MCF 10A (cell line): ENCODE measurements at regions not wholly inside any gene's neighbourhood (a gene's known extent, or its start where the extent isn't known, plus 50 kb on each side); places are given as distances from the start of the nearest gene placed in this dataset.

Experiments used
- BruUV-seq: library from RNA; stranded (reverse); fragments of 400-500 nt; replicated peaks from 2 replicates; lab custom pipeline; 2021; lab: Mats Ljungman, UMichigan
- CTCF ChIA-PET: fragments of 300-600 bp; sonication (Branson Sonifier 250); formaldehyde crosslinking; extraction: SDS; loops from one replicate; lab custom pipeline; 2021; ENCODE audit warnings: antibody characterized with exemption, inconsistent platforms; lab: Yijun Ruan, JAX
- POLR2A ChIA-PET: fragments of 300-600, 350-650 bp; sonication (Branson Sonifier 250); formaldehyde crosslinking; extraction: SDS; loops from one replicate; lab custom pipeline; 2020; ENCODE audit warnings: antibody characterized with exemption, inconsistent platforms; lab: Yijun Ruan, JAX
- DNase-seq: peaks from one replicate; pipeline ENCODE4 v3.0.0-alpha.2; 2018; ENCODE audit not compliant: unreplicated experiment
- H3K27ac Mint-ChIP-seq: one replicate; pipeline ENCODE4 v1.8.0; 2022; ENCODE audit warnings: mild to moderate bottlenecking, low read depth, mixed read lengths; ENCODE audit not compliant: unreplicated experiment
- H3K27me3 Mint-ChIP-seq: one replicate; pipeline ENCODE4 v1.8.0; 2022; ENCODE audit warnings: mixed read lengths; ENCODE audit not compliant: insufficient read depth, unreplicated experiment
- H3K36me3 Mint-ChIP-seq: one replicate; pipeline ENCODE4 v1.8.0; 2022; ENCODE audit warnings: mild to moderate bottlenecking, moderate library complexity, mixed read lengths; ENCODE audit not compliant: insufficient read depth, unreplicated experiment
- H3K4me1 Mint-ChIP-seq: one replicate; pipeline ENCODE4 v1.8.0; 2022; ENCODE audit warnings: mixed read lengths; ENCODE audit not compliant: insufficient read depth, unreplicated experiment
- H3K4me3 Mint-ChIP-seq: one replicate; pipeline ENCODE4 v1.8.0; 2022; ENCODE audit warnings: mild to moderate bottlenecking, moderate library complexity, mixed read lengths; ENCODE audit not compliant: unreplicated experiment
- H3K9me3 Mint-ChIP-seq: one replicate; pipeline ENCODE4 v1.8.0; 2022; ENCODE audit warnings: mixed read lengths; ENCODE audit not compliant: unreplicated experiment
- CTCF ChIP-seq: fragments of 200-600 bp; IDR thresholded peaks from one replicate; pipeline ENCODE4 v1.8.0; 2022; ENCODE audit warnings: antibody characterized with exemption, mild to moderate bottlenecking; ENCODE audit not compliant: unreplicated experiment
- intact Hi-C: fragments of 100-400 bp; cut with micrococcal nuclease; formaldehyde crosslinking; loops from 2 replicates; pipeline ENCODE4 v1.14.1; 2022

GRCh38 chr3:26839001-26839400 is 216.4 kb downstream of the LRRC3B start:
- H3K27ac Mint-ChIP-seq, result no peak overlapping the region
- no peaks in the 10 kb centered on the region for H3K9me3 Mint-ChIP-seq
- no peak for TF ChIP-seq CTCF
- ChIA-PET CTCF (interaction anchor here (0.6 kb wide), 1 partner anchor 32 kb away, joined by 3 read pairs; no protein-coding TSS in a partner anchor), POLR2A (no interaction called here)
- H3K4me1 Mint-ChIP-seq, result no peaks in the 10 kb centered on the region
- H3K27me3 Mint-ChIP-seq, result no peaks in the 10 kb centered on the region
- DNase-seq, result no peak
- BruUV-seq, result no TSS peak
- intact Hi-C loops, result no loop called here
- H3K36me3 Mint-ChIP-seq, result no peaks in the 10 kb centered on the region
- no peak overlapping the region for H3K4me3 Mint-ChIP-seq

- Mint-ChIP-seq H3K9me3 (no peaks in the 10 kb centered on the region), H3K36me3 (no peaks in the 10 kb centered on the region), H3K4me1 (no peaks in the 10 kb centered on the region), H3K4me3 (no peak overlapping the region), H3K27me3 (no peaks in the 10 kb centered on the region), H3K27ac (no peak overlapping the region)
- ChIA-PET CTCF (interaction anchor here (0.6 kb wide), 1 partner anchor 356 kb away, joined by 3 read pairs; no protein-coding TSS in a partner anchor), POLR2A (no interaction called here)
- intact Hi-C loops, result no loop called here
- no peak for TF ChIP-seq CTCF
- no peak for DNase-seq
- BruUV-seq, result no TSS peak
Observed at GRCh38 chr3:26840272-26840870, 217.8 kb downstream of the LRRC3B start.

- Mint-ChIP-seq H3K27ac (no peak overlapping the region), H3K9me3 (no peaks in the 10 kb centered on the region), H3K4me1 (no peaks in the 10 kb centered on the region), H3K36me3 (no peaks in the 10 kb centered on the region), H3K4me3 (no peak overlapping the region), H3K27me3 (no peaks in the 10 kb centered on the region)
- ChIA-PET CTCF (no interaction called here), POLR2A (no interaction called here)
- DNase-seq, result no peak
- intact Hi-C loops, result no loop called here
- no peak for TF ChIP-seq CTCF
- BruUV-seq, result no TSS peak
Observed at GRCh38 chr3:26845194-26845593, 222.6 kb downstream of the LRRC3B start.

- Mint-ChIP-seq H3K4me1 (no peaks in the 10 kb centered on the region), H3K9me3 (no peaks in the 10 kb centered on the region), H3K36me3 (no peaks in the 10 kb centered on the region), H3K27ac (no peak overlapping the region), H3K27me3 (no peaks in the 10 kb centered on the region), H3K4me3 (no peak overlapping the region)
- TF ChIP-seq CTCF, result no peak
- no peak for DNase-seq
- ChIA-PET POLR2A (no interaction called here), CTCF (no interaction called here)
- no TSS peak for BruUV-seq
- intact Hi-C loops, result no loop called here
Observed at GRCh38 chr3:26847680-26848079, 225.1 kb downstream of the LRRC3B start.
